ENCODE measurements at regions not wholly inside any gene's neighbourhood (a gene's known extent, or its start where the extent isn't known, plus 50 kb on each side); places are given as distances from the start of the nearest gene placed in this dataset.
"Not testable (repeated sequence)": the region's sequence is repeated elsewhere in the genome, so short reads cannot be mapped to it uniquely, and the experiment has no call there.

DNA sequence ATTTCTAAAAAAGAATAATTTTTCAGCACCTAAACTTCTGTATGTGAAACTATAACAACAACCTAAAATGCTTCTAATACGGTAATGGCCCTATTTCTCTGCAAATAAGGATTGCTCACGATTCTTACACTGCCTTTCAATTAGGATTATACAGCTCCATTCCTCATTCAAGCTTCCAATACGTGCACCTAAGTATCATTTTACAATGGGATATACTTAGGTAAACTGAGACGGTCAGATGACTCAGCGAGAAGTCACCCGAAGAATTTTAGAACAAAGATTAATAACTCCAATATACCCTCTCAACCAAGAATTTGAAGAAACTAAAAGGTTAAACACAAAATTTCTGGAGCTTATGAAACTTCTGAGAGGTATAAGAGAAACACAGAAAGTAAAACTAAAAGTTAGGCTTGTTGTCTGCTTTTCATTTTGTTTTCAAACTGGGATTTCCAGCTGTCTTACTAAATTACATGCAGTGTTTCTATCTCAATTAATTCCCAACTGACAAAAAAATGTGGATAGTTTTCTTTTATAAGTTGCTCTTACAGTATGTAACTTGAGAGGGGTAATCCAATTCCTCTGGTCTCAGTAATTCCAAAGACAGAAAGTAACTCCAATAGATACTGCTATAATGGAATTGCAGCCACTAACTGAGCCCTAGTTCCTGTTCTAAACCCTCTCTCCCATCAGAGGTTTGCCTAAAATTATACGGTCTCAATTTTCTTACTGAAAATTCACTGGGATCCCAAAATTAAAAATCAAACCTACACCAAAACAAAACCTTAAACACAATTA, 69.9 kb upstream of the NBPF20 start:
- TF ChIP-seq, protein P1, sequence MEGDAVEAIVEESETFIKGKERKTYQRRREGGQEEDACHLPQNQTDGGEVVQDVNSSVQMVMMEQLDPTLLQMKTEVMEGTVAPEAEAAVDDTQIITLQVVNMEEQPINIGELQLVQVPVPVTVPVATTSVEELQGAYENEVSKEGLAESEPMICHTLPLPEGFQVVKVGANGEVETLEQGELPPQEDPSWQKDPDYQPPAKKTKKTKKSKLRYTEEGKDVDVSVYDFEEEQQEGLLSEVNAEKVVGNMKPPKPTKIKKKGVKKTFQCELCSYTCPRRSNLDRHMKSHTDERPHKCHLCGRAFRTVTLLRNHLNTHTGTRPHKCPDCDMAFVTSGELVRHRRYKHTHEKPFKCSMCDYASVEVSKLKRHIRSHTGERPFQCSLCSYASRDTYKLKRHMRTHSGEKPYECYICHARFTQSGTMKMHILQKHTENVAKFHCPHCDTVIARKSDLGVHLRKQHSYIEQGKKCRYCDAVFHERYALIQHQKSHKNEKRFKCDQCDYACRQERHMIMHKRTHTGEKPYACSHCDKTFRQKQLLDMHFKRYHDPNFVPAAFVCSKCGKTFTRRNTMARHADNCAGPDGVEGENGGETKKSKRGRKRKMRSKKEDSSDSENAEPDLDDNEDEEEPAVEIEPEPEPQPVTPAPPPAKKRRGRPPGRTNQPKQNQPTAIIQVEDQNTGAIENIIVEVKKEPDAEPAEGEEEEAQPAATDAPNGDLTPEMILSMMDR (IDR thresholded peaks at IDR 0.05), result not testable (repeated sequence)
- TF ChIP-seq POLR2A, POLR2AphosphoS5 (IDR thresholded peaks at IDR 0.05): not testable (repeated sequence)

All from suprapubic skin (tissue), 4 donors.